IMR-90 (cell line): ENCODE measurements at regions not wholly inside any gene's neighbourhood (a gene's known extent, or its start where the extent isn't known, plus 50 kb on each side); places are given as distances from the start of the nearest gene placed in this dataset.

Experiments used
- ATAC-seq: fragments of 200-7000 bp; cut with Tn5 transposase; 2 replicates; pipeline ENCODE4 v1.9.1; 2020; ENCODE audit warnings: low read depth, mild to moderate bottlenecking, moderate library complexity
- BruUV-seq: library from RNA; stranded (reverse); fragments of 400-500 nt; replicated peaks from 2 replicates; lab custom pipeline; 2021; lab: Mats Ljungman, UMichigan
- CTCF ChIA-PET: fragments of 300-600 bp; formaldehyde crosslinking; extraction: SDS; loops from one replicate; lab custom pipeline; 2021; ENCODE audit warnings: antibody characterized with exemption; lab: Yijun Ruan, JAX
- POLR2A ChIA-PET: fragments of 300-600 bp; sonication (Branson Sonifier 250); formaldehyde crosslinking; loops from one replicate; lab custom pipeline; 2022; ENCODE audit warnings: antibody characterized with exemption; ENCODE audit not compliant: unreplicated experiment; lab: Charles Lee
- DNase-seq: peaks from one replicate; pipeline ENCODE4 v3.0.0; 2013
- H2AFZ ChIP-seq: replicated peaks from 2 replicates; pipeline ENCODE3; 2013; ENCODE audit warnings: low read length, mild to moderate bottlenecking; ENCODE audit not compliant: poor library complexity
- H2AK5ac ChIP-seq: 2 replicates; pipeline ENCODE4 v1.6.1; 2013; ENCODE audit warnings: low read depth, low read length, inconsistent platforms
- H2AK9ac ChIP-seq: replicated peaks from 2 replicates; pipeline ENCODE3; 2013; ENCODE audit warnings: mild to moderate bottlenecking, low read depth, low read length, moderate library complexity; ENCODE audit not compliant: poor library complexity
- H2BK120ac ChIP-seq: 2 replicates; pipeline ENCODE4 v1.6.1; 2013; ENCODE audit warnings: low read depth, low read length, inconsistent platforms
- H2BK15ac ChIP-seq: 3 replicates; pipeline ENCODE4 v1.6.1; 2013; ENCODE audit warnings: low read depth, low read length, inconsistent platforms
- H2BK20ac ChIP-seq: 2 replicates; pipeline ENCODE4 v1.6.1; 2013; ENCODE audit warnings: low read depth, mild to moderate bottlenecking, inconsistent platforms, low read length, moderate library complexity
- H2BK5ac ChIP-seq: 2 replicates; pipeline ENCODE4 v1.6.1; 2013; ENCODE audit warnings: mild to moderate bottlenecking, low read depth, low read length, inconsistent platforms; ENCODE audit not compliant: poor library complexity, severe bottlenecking
- H3K14ac ChIP-seq: replicated peaks from 2 replicates; pipeline ENCODE4 v1.6.1; 2013; ENCODE audit warnings: low read depth, low read length, inconsistent platforms
- H3K18ac ChIP-seq: 2 replicates; pipeline ENCODE4 v1.6.1; 2013; ENCODE audit warnings: low read depth, low read length, control low read depth
- H3K23ac ChIP-seq: 2 replicates; pipeline ENCODE4 v1.6.1; 2013; ENCODE audit warnings: low read depth, low read length, inconsistent platforms
- H3K27ac ChIP-seq: 2 replicates; pipeline ENCODE4 v1.5.1; 2013; ENCODE audit warnings: mild to moderate bottlenecking, control low read depth, low read length; ENCODE audit not compliant: insufficient read depth
- H3K27me3 ChIP-seq: 2 replicates; pipeline ENCODE4 v1.6.1; 2013; ENCODE audit warnings: low read length; ENCODE audit not compliant: control insufficient read depth, insufficient read depth
- H3K36me3 ChIP-seq: 2 replicates; pipeline ENCODE4 v1.6.1; 2013; ENCODE audit warnings: low read length, mixed read lengths; ENCODE audit not compliant: control insufficient read depth, insufficient read depth
- H3K4ac ChIP-seq: 2 replicates; pipeline ENCODE4 v1.6.1; 2013; ENCODE audit warnings: low read depth, low read length, inconsistent platforms
- H3K4me1 ChIP-seq: 2 replicates; pipeline ENCODE4 v1.6.1; 2013; ENCODE audit warnings: low read length, mixed read lengths; ENCODE audit not compliant: control insufficient read depth, insufficient read depth
- H3K4me2 ChIP-seq: 2 replicates; pipeline ENCODE4 v1.6.1; 2013; ENCODE audit warnings: low read depth, mild to moderate bottlenecking, control low read depth, low read length, moderate library complexity
- H3K4me3 ChIP-seq: 2 replicates; pipeline ENCODE4 v1.5.1; 2013; ENCODE audit warnings: low read depth, mild to moderate bottlenecking, control low read depth, low read length, moderate library complexity; ENCODE audit not compliant: insufficient read depth
- H3K56ac ChIP-seq: 2 replicates; pipeline ENCODE4 v1.6.1; 2013; ENCODE audit warnings: low read length, inconsistent platforms; ENCODE audit not compliant: insufficient read depth; ENCODE audit errors: extremely low read depth
- H3K79me1 ChIP-seq, 2 experiments: 2 replicates each; pipeline ENCODE4 v1.6.1; 2013; ENCODE audit warnings: low read length in 2 of 2, inconsistent platforms in 1 of 2, low read depth in 1 of 2
- H3K9ac ChIP-seq: 2 replicates; pipeline ENCODE4 v1.6.1; 2013; ENCODE audit warnings: low read depth, low read length, control low read depth
- H3K9me1 ChIP-seq: 2 replicates; pipeline ENCODE4 v1.6.1; 2013; ENCODE audit warnings: low read length, inconsistent platforms; ENCODE audit not compliant: insufficient read depth
- H3K9me3 ChIP-seq: 2 replicates; pipeline ENCODE4 v1.6.1; 2013; ENCODE audit warnings: low read length; ENCODE audit not compliant: control insufficient read depth, insufficient read depth
- H4K20me1 ChIP-seq: 2 replicates; pipeline ENCODE4 v1.6.1; 2013; ENCODE audit warnings: low read length, inconsistent platforms; ENCODE audit not compliant: insufficient read depth
- H4K5ac ChIP-seq: 2 replicates; pipeline ENCODE4 v1.6.1; 2013; ENCODE audit warnings: mild to moderate bottlenecking, low read depth, low read length, control low read depth
- H4K8ac ChIP-seq, 2 experiments: 2 replicates each; pipeline ENCODE4 v1.6.1; 2013; ENCODE audit warnings: low read depth in 2 of 2, low read length in 2 of 2, control low read depth in 1 of 2, inconsistent platforms in 1 of 2
- H4K91ac ChIP-seq: 2 replicates; pipeline ENCODE4 v1.6.1; 2013; ENCODE audit warnings: low read depth, low read length, inconsistent platforms; ENCODE audit not compliant: insufficient read depth
- CHD1 ChIP-seq: IDR thresholded peaks from 2 replicates; pipeline ENCODE4 v1.6.1; 2012; ENCODE audit warnings: low read depth, low read length, improper control_type of control experiment
- FOS ChIP-seq: fragments of 150-350 bp; IDR thresholded peaks from 2 replicates; pipeline ENCODE4 v1.6.1; 2016; ENCODE audit warnings: low read depth, low read length
- whole genome bisulfite sequencing, 2 experiments: methylation state at CpG; one replicate each; pipeline versions ENCODE4 v1.1.5 to v1.1.7; 2013; ENCODE audit warnings: missing lambda C conversion rate in 2 of 2; ENCODE audit not compliant: insufficient read length in 1 of 2; ENCODE audit errors: extremely low coverage in 2 of 2; 5-methylcytosine and 5-hydroxymethylcytosine counted together
- dilution Hi-C: fragments of 300-500 bp; cut with HindIII; formaldehyde crosslinking; loops from one replicate; pipeline ENCODE4 v1.14.3; 2018; ENCODE audit warnings: low sequenced_read_pairs; ENCODE audit not compliant: unreplicated experiment
- in situ Hi-C: fragments of 300-500 bp; cut with MboI; formaldehyde crosslinking; loops from 3 replicates; pipeline ENCODE4 v1.14.3; 2019; ENCODE audit warnings: low sequenced_read_pairs, inconsistent platforms, mixed read lengths
- intact Hi-C: fragments of 100-400 bp; cut with micrococcal nuclease; formaldehyde crosslinking; loops from 2 replicates; pipeline ENCODE4 v1.10.0; 2022

- Histone ChIP-seq H4K20me1 (no peaks in the 10 kb centered on the region), H3K14ac (peak overlapping the region; percentile 53; the same call in 1 of the 2 replicates), H3K36me3 (no peaks in the 10 kb centered on the region), H4K8ac (peak overlapping the region; percentile 47 to 86; a peak in 3 of 4 replicates), H2AK5ac (no peak overlapping the region), H3K4me3 (no peak overlapping the region), H4K5ac (peak overlapping the region; percentile 65), H3K4me2 (peak overlapping the region; percentile 23; the same call in 1 of the 2 replicates), H3K23ac (no peak overlapping the region; the same call in 1 of the 2 replicates), H3K9me1 (peaks cover 5% of the 10 kb centered on the region; the same call in 1 of the 2 replicates), H3K27ac (peak overlapping the region; percentile 84), H2AK9ac (no peak overlapping the region), H2BK5ac (peak overlapping the region; percentile 58), H4K91ac (peak overlapping the region; percentile 83; the same call in 1 of the 2 replicates), H3K9ac (0 out of 2 replicates have a peak overlapping the region, but pooled peaks have one; percentile 21), H2BK20ac (peak overlapping the region; percentile 97), H2AFZ (peak overlapping the region; percentile 55), H3K56ac (peak overlapping the region; percentile 30; the same call in 1 of the 2 replicates), H3K79me1 (no peaks in the 10 kb centered on the region), H3K18ac (peak overlapping the region; percentile 79; the same call in 1 of the 2 replicates), H3K27me3 (peaks cover 2% of the 10 kb centered on the region; the same call in 1 of the 2 replicates), H3K9me3 (no peaks in the 10 kb centered on the region), H2BK15ac (peak overlapping the region; percentile 70; the same call in 2 of the 3 replicates), H3K4ac (peak overlapping the region; percentile 84), H2BK120ac (peak overlapping the region; percentile 92), H3K4me1 (peaks cover 12% of the 10 kb centered on the region)
- intact Hi-C loops (no loop called here), in situ Hi-C loops (no loop called here), dilution Hi-C loops (no loop called here)
- WGBS, 2 experiments: no CpG with 5 or more reads among the region's 2 CpGs
- 0 out of 2 replicates have a peak, but pooled peaks have one; percentile 10 for TF ChIP-seq FOS
- no peak for TF ChIP-seq CHD1
- DNase-seq (peak; percentile 65), ATAC-seq (peak; percentile 85)
- POLR2A ChIA-PET: no interaction called here
- no TSS peak for BruUV-seq
- CTCF ChIA-PET: interaction anchor here (0.9 kb wide), 1 partner anchor 76 kb away, joined by 4 read pairs; no protein-coding TSS in a partner anchor
These were observed 350.7 kb upstream of the ZMIZ1 start for GRCh38 chr10:78718032-78718572.
